ENCODE measurements at regions not wholly inside any gene's neighbourhood (a gene's known extent, or its start where the extent isn't known, plus 50 kb on each side); places are given as distances from the start of the nearest gene placed in this dataset.

- Histone ChIP-seq H3K23me2 (ENCODE audit: low read depth, low read length) (no peaks in the 10 kb centered on the region), H3K4me2 (ENCODE audit: insufficient read depth in 1 of 2, low read depth in 2 of 2, low read length in 2 of 2) (no peak overlapping the region), H2BK120ac (replicated peaks; ENCODE audit: low read depth, low read length) (no peak overlapping the region), H3K4me3 (ENCODE audit: extremely low read depth in 1 of 4, insufficient read depth in 2 of 4, low read depth in 3 of 4, low read length in 4 of 4) (no peak overlapping the region), H3K79me1 (ENCODE audit: low read depth, low read length) (no peaks in the 10 kb centered on the region), H3K56ac (replicated peaks; ENCODE audit: insufficient read length, low read depth, low read length) (no peak overlapping the region), H3K14ac (ENCODE audit: insufficient read length) (no peak overlapping the region), H4K8ac (ENCODE audit: extremely low read depth, insufficient read depth, low read length) (no peak overlapping the region), H3K9me3 (ENCODE audit: insufficient read depth in 2 of 2, low read depth in 1 of 2, low read length in 1 of 2) (no peaks in the 10 kb centered on the region), H3K79me2 (ENCODE audit: control insufficient read depth in 1 of 2, insufficient read depth in 2 of 2, low read length in 2 of 2) (no peaks in the 10 kb centered on the region), H3K9ac (replicated peaks in 1 of 4; ENCODE audit: extremely low read depth in 1 of 4, low read depth in 3 of 4, low read length in 3 of 4) (no peak overlapping the region), H4K91ac (replicated peaks; ENCODE audit: insufficient read length, low read length) (no peak overlapping the region), H3K18ac (ENCODE audit: extremely low read depth, low read length) (no peak overlapping the region), H2AK5ac (ENCODE audit: low read depth, low read length) (no peak overlapping the region), H2BK20ac (ENCODE audit: low read length) (no peak overlapping the region), H3K27ac (ENCODE audit: low read depth, low read length) (no peak overlapping the region), H2BK15ac (ENCODE audit: low read length) (no peak overlapping the region), H3K27me3 (replicated peaks in 1 of 4; ENCODE audit: control insufficient read depth in 3 of 4, extremely low read depth in 1 of 4, insufficient read depth in 3 of 4, low read length in 3 of 4) (no peaks in the 10 kb centered on the region), H3K23ac (ENCODE audit: insufficient read length) (no peak overlapping the region), H3K36me3 (ENCODE audit: control insufficient read depth in 2 of 4, insufficient read depth in 4 of 4, low read length in 3 of 4) (no peaks in the 10 kb centered on the region), H4K20me1 (replicated peaks in 1 of 2; ENCODE audit: control insufficient read depth in 1 of 2, insufficient read depth in 2 of 2, low read length in 2 of 2) (no peaks in the 10 kb centered on the region), H2BK5ac (ENCODE audit: low read depth, low read length) (no peak overlapping the region), H3K4ac (replicated peaks; ENCODE audit: insufficient read length, low read depth, low read length) (no peak overlapping the region), H2AFZ (ENCODE audit: low read length) (no peak overlapping the region), H3K4me1 (replicated peaks in 1 of 4; ENCODE audit: control insufficient read depth in 3 of 4, insufficient read depth in 4 of 4, low read length in 3 of 4) (no peaks in the 10 kb centered on the region), H2BK12ac (ENCODE audit: low read depth, low read length) (no peak overlapping the region), H4K5ac (ENCODE audit: insufficient read length, low read depth, low read length) (no peak overlapping the region)
- 98% methylated on average over 2 of the region's 2 CpGs; no CpG with 5 or more reads in 1 of the 2 experiments for WGBS, 2 experiments (ENCODE audit: extremely low coverage in 1 of 2, insufficient coverage in 1 of 2, insufficient read length in 1 of 2, insufficient replicate concordance in 2 of 2, low coverage in 1 of 2, low lambda C conversion rate in 2 of 2, missing lambda C conversion rate in 1 of 2)
- DNase-seq (ENCODE audit: low read depth in 1 of 2, low spot score in 2 of 2) (no peak), FAIRE-seq (no peak)
- CTCF ChIA-PET (ENCODE audit: partially characterized antibody): no interaction called here
- POLR2A ChIA-PET (ENCODE audit: partially characterized antibody): no interaction called here
- TF ChIP-seq RBBP5 (IDR thresholded peaks at IDR 0.05; ENCODE audit: borderline replicate concordance, low read depth, low read length) (no peak), SP2 (IDR thresholded peaks at IDR 0.05; ENCODE audit: low read length) (no peak), RAD21 (IDR thresholded peaks at IDR 0.05 in 1 of 2, conservative IDR thresholded peaks at IDR 0.05 in 1 of 2; ENCODE audit: low read depth in 2 of 2, low read length in 2 of 2) (no peak), CBX5 (IDR thresholded peaks at IDR 0.05; ENCODE audit: low read depth, low read length) (no peak), SAP30 (IDR thresholded peaks at IDR 0.05; ENCODE audit: insufficient read depth, insufficient replicate concordance, low read length) (no peak), TCF12 (IDR thresholded peaks at IDR 0.05; ENCODE audit: low read depth, low read length) (no peak), SUZ12 (IDR thresholded peaks at IDR 0.05; ENCODE audit: low read length) (no peak)
Measured at GRCh38 chr12:85504164-85504563, 224.1 kb downstream of the ALX1 start.
